B cell (primary cell): ENCODE measurements at regions not wholly inside any gene's neighbourhood (a gene's known extent, or its start where the extent isn't known, plus 50 kb on each side); places are given as distances from the start of the nearest gene placed in this dataset.

ENCODE experiments used
- ATAC-seq: fragments of 200-7000 bp; cut with Tn5 transposase; one replicate; pipeline ENCODE4 v1.10.0; 2021; ENCODE audit warnings: low read depth, mild to moderate bottlenecking, moderate number of reproducible peaks, moderate library complexity
- CTCF ChIA-PET: fragments of 350-600 bp; sonication (Branson Sonifier 250); formaldehyde crosslinking; loops from one replicate; lab custom pipeline; 2021; ENCODE audit warnings: antibody characterized with exemption, inconsistent platforms; lab: Charles Lee
- POLR2A ChIA-PET: fragments of 350-600 bp; sonication (Branson Sonifier 250); formaldehyde crosslinking; loops from one replicate; lab custom pipeline; 2021; ENCODE audit warnings: antibody characterized with exemption; lab: Charles Lee
- DNase-seq: peaks from one replicate; pipeline ENCODE4 v3.0.0; 2013
- H2AFZ ChIP-seq: 2 replicates; pipeline ENCODE4 v1.6.1; 2012; ENCODE audit warnings: mild to moderate bottlenecking, low read depth, low read length; ENCODE audit not compliant: insufficient read depth, poor library complexity, severe bottlenecking
- H3K27ac ChIP-seq, 2 donors: 1 replicate in 1 of 2; 2 replicates in 1 of 2; pipeline ENCODE4 v1.5.1; 2012 to 2013; ENCODE audit warnings: low read length in 2 of 2, mild to moderate bottlenecking in 2 of 2, moderate library complexity in 1 of 2
- H3K27me3 ChIP-seq, 4 experiments: fragments of 200-600 bp in 1 of 4; sonication (generic) in 1 of 4; replicated peaks in 1 of 4; 1 replicate in 2 of 4; 2 replicates in 2 of 4; pipeline versions ENCODE4 v1.6.1 to v1.7.0; 2013 to 2016; ENCODE audit warnings: low read length in 3 of 4, mild to moderate bottlenecking in 2 of 4, mixed read lengths in 1 of 4, moderate library complexity in 1 of 4; ENCODE audit not compliant: insufficient read depth in 4 of 4, control insufficient read depth in 3 of 4; ENCODE audit errors: control extremely low read depth in 1 of 4
- H3K36me3 ChIP-seq, 2 experiments: replicated peaks in 1 of 2; 1 replicate in 1 of 2; 2 replicates in 1 of 2; pipeline versions ENCODE4 v1.6.1 to v1.7.1; 2013; ENCODE audit warnings: low read length in 1 of 2; ENCODE audit not compliant: insufficient read depth in 2 of 2, control insufficient read depth in 1 of 2; ENCODE audit errors: control extremely low read depth in 1 of 2, extremely low read depth in 1 of 2
- H3K4me1 ChIP-seq, 2 donors: fragments of 200-600 bp in 1 of 2; sonication (generic) in 1 of 2; 1 replicate in 1 of 2; 2 replicates in 1 of 2; pipeline versions ENCODE4 v1.5.1 to v1.6.1; 2013 to 2017; ENCODE audit warnings: low read length in 2 of 2; ENCODE audit not compliant: control insufficient read depth in 2 of 2, insufficient read depth in 2 of 2
- H3K4me2 ChIP-seq: replicated peaks from 2 replicates; pipeline ENCODE3; 2012; ENCODE audit warnings: mild to moderate bottlenecking, low read depth, low read length; ENCODE audit not compliant: poor library complexity, severe bottlenecking
- H3K4me3 ChIP-seq, 5 experiments: fragments of 200-600 bp in 1 of 5; sonication (generic) in 1 of 5; 1 replicate in 3 of 5; 2 replicates in 2 of 5; pipeline versions ENCODE4 v1.5.1 to v1.7.0; 2011 to 2016; ENCODE audit warnings: low read length in 4 of 5, mild to moderate bottlenecking in 4 of 5, low read depth in 2 of 5, control low read depth in 1 of 5, moderate library complexity in 1 of 5; ENCODE audit not compliant: insufficient read depth in 1 of 5; ENCODE audit errors: control extremely low read depth in 1 of 5, extremely low read depth in 1 of 5
- H3K79me2 ChIP-seq: fragments of 200-600 bp; sonication (generic); one replicate; pipeline ENCODE4 v1.6.0; 2016; ENCODE audit warnings: low read length; ENCODE audit not compliant: control insufficient read depth, insufficient read depth
- H3K9ac ChIP-seq: fragments of 200-600 bp; sonication (generic); 2 replicates; pipeline ENCODE4 v1.6.1; 2017; ENCODE audit warnings: mild to moderate bottlenecking, low read length, moderate library complexity
- H3K9me3 ChIP-seq, 3 donors: one replicate each; pipeline versions ENCODE4 v1.6.1 to v1.7.1; 2013; ENCODE audit warnings: low read length in 2 of 3; ENCODE audit not compliant: control insufficient read depth in 2 of 3, insufficient read depth in 1 of 3; ENCODE audit errors: control extremely low read depth in 1 of 3
- H4K20me1 ChIP-seq: 2 replicates; pipeline ENCODE4 v1.6.0; 2012; ENCODE audit warnings: mild to moderate bottlenecking, low read length; ENCODE audit not compliant: insufficient read depth, control insufficient read depth, poor library complexity, severe bottlenecking
- H3K27ac Mint-ChIP-seq: one replicate; pipeline ENCODE4 v1.8.0; 2021; ENCODE audit warnings: mixed read lengths
- H3K27me3 Mint-ChIP-seq: one replicate; pipeline ENCODE4 v1.8.0; 2021; ENCODE audit warnings: mixed read lengths
- H3K4me1 Mint-ChIP-seq: one replicate; pipeline ENCODE4 v1.8.0; 2021; ENCODE audit warnings: mixed read lengths
- H3K4me3 Mint-ChIP-seq: one replicate; pipeline ENCODE4 v1.8.0; 2021; ENCODE audit warnings: mixed read lengths
- H3K9me3 Mint-ChIP-seq: one replicate; pipeline ENCODE4 v1.8.0; 2022; ENCODE audit warnings: mixed read lengths; ENCODE audit not compliant: insufficient read depth
- EZH2 ChIP-seq: IDR thresholded peaks from 2 replicates; pipeline ENCODE4 v1.6.1; 2012; ENCODE audit warnings: borderline replicate concordance, low read depth, mild to moderate bottlenecking, moderate library complexity, low read length; ENCODE audit not compliant: insufficient read depth, poor library complexity, severe bottlenecking
- WGBS: methylation state at CpG from one replicate; pipeline ENCODE4 v1.1.5; 2013; ENCODE audit warnings: missing lambda C conversion rate; ENCODE audit not compliant: insufficient coverage; 5-methylcytosine and 5-hydroxymethylcytosine counted together
- intact Hi-C: fragments of 100-400 bp; cut with micrococcal nuclease; formaldehyde crosslinking; loops from one replicate; pipeline ENCODE4 v1.10.0; 2022
- TF ChIP-seq, protein P1 (sequence below): fragments of 200-600 bp; IDR thresholded peaks from one replicate; pipeline ENCODE4 v1.8.0; 2022; ENCODE audit warnings: antibody characterized with exemption, mild to moderate bottlenecking

DNA sequence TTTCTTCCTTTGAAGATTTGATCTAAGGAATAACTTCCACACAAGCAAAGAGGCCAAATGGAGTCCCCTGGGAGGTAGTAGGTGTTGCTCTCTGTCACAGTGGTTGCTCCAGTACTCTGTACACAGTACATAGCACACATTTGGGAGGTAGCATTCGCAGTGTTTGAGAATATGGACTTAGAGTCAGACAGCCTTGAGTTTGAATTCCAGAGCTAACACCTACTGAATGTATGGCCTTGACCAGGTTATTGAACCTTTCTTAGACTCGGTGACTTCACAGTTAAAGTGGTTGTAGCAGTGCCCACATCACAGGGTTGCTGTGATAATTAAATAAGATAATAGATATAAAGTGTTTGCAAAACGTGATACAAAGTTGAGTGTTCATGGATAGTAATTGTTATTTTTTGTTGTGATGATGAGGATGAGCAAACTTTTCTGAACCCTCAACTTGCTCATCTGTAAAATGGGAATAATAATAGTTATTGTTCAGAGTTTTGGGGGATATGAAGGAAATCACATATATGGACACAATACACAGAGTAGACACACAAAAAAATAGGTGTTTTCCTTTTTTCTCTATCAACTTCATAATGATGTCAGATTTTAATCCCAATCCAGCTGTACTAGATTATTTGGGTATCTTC, 271.6 kb upstream of the CRY1 start:
- no peaks in the 10 kb centered on the region for H3K79me2 ChIP-seq
- H3K27me3 ChIP-seq, result no peaks in the 10 kb centered on the region
- no peak overlapping the region for H2AFZ ChIP-seq
- no peak overlapping the region for H3K9ac ChIP-seq
- no peaks in the 10 kb centered on the region for H3K4me1 ChIP-seq
- peaks cover 4% of the 10 kb centered on the region for H3K4me1 Mint-ChIP-seq
- 65% methylated on average over 2 of the region's 3 CpGs for WGBS
- no peak overlapping the region for H3K4me3 ChIP-seq
- no peak overlapping the region for H3K27ac Mint-ChIP-seq
- H3K9me3 ChIP-seq, result no peaks in the 10 kb centered on the region
- H3K4me2 ChIP-seq, result no peak overlapping the region
- POLR2A ChIA-PET, result no interaction called here
- H3K27me3 Mint-ChIP-seq, result peaks cover 11% of the 10 kb centered on the region
- H4K20me1 ChIP-seq, result no peaks in the 10 kb centered on the region
- no peak overlapping the region for H3K27ac ChIP-seq
- H3K9me3 Mint-ChIP-seq, result no peaks in the 10 kb centered on the region
- no peak overlapping the region for H3K4me3 Mint-ChIP-seq
- CTCF ChIA-PET, result no interaction called here
- TF ChIP-seq EZH2, result no peak
- TF ChIP-seq, protein P1, sequence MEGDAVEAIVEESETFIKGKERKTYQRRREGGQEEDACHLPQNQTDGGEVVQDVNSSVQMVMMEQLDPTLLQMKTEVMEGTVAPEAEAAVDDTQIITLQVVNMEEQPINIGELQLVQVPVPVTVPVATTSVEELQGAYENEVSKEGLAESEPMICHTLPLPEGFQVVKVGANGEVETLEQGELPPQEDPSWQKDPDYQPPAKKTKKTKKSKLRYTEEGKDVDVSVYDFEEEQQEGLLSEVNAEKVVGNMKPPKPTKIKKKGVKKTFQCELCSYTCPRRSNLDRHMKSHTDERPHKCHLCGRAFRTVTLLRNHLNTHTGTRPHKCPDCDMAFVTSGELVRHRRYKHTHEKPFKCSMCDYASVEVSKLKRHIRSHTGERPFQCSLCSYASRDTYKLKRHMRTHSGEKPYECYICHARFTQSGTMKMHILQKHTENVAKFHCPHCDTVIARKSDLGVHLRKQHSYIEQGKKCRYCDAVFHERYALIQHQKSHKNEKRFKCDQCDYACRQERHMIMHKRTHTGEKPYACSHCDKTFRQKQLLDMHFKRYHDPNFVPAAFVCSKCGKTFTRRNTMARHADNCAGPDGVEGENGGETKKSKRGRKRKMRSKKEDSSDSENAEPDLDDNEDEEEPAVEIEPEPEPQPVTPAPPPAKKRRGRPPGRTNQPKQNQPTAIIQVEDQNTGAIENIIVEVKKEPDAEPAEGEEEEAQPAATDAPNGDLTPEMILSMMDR, result no peak
- no peaks in the 10 kb centered on the region for H3K36me3 ChIP-seq
- DNase-seq (no peak), ATAC-seq (no peak)
- intact Hi-C loops, result no loop called here

DNA sequence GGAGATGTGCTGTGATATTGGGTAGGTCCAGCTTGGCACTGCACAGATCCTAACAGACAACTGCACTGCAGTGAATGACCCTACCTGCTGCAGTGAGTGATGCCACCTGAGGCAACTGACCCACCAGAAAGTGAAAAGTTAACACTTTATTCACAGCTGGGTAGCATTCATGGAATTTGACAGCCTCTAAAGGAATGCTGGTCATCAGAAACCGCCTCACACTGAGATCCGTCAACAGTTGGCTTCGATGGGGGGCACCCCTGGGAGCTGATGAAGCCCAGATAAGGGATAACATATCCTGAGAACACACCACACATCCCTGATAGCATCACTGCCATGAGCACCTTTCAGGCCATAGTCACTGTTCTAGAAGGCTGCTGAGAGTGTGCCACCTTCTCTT, 272.4 kb upstream of the CRY1 start:
- H3K27me3 Mint-ChIP-seq, result peaks cover 10% of the 10 kb centered on the region
- peaks cover 4% of the 10 kb centered on the region for H3K4me1 Mint-ChIP-seq

More for the DNA sequence above, 272.4 kb upstream of the CRY1 start:
- H4K20me1 ChIP-seq, result no peaks in the 10 kb centered on the region
- POLR2A ChIA-PET, result no interaction called here
- Mint-ChIP-seq H3K9me3 (no peaks in the 10 kb centered on the region), H3K27ac (no peak overlapping the region), H3K4me3 (no peak overlapping the region)
- intact Hi-C loops, result no loop called here
- CTCF ChIA-PET, result no interaction called here
- H3K27ac ChIP-seq, result no peak overlapping the region
- H3K27me3 ChIP-seq, result no peaks in the 10 kb centered on the region
- no peak overlapping the region for H3K4me2 ChIP-seq
- DNase-seq (no peak), ATAC-seq (no peak)
- 96% methylated on average over 3 of the region's 3 CpGs for WGBS
- no peaks in the 10 kb centered on the region for H3K9me3 ChIP-seq
- no peak overlapping the region for H2AFZ ChIP-seq
- TF ChIP-seq, protein P1, result no peak
- no peak for TF ChIP-seq EZH2
- H3K79me2 ChIP-seq, result no peaks in the 10 kb centered on the region
- no peak overlapping the region for H3K9ac ChIP-seq
- no peak overlapping the region for H3K4me3 ChIP-seq
- no peaks in the 10 kb centered on the region for H3K36me3 ChIP-seq
- H3K4me1 ChIP-seq, result no peaks in the 10 kb centered on the region
